ENCODE measurements at regions not wholly inside any gene's neighbourhood (a gene's known extent, or its start where the extent isn't known, plus 50 kb on each side); places are given as distances from the start of the nearest gene placed in this dataset.

DNA sequence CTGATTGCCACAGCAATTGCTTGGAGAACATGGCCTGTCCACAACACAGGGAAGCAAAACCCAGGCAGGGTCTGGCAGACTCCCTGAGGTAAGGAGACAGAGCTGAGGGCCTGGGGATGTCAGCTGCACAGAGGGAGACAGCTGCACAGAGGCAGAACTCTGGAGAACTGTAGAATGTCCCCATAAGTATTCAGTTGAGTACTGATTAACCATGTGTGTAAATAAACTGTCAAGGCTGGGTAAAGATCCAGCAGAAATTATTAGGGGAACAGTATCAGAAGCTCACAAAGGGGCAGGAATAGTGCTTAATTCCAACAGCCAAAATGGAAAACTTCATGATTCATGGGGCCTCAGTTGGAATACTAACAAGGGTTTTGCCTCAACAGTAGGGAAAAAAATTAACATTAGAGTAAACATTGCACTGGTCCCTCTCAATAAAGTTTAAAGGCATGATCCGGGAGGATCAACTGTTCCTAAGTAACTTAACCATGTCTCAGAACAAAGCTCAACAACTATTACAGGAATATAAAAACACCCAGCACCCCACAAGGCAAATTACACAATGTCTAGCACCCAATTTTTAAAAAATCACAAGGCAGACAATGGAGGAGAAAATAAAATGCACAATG is 201.3 kb upstream of the RASSF8 start:
- no peak for DNase-seq

GRCh38 chr12:25759752-25760151 is 198.7 kb upstream of the RASSF8 start:
- DNase-seq, result no peak

DNA sequence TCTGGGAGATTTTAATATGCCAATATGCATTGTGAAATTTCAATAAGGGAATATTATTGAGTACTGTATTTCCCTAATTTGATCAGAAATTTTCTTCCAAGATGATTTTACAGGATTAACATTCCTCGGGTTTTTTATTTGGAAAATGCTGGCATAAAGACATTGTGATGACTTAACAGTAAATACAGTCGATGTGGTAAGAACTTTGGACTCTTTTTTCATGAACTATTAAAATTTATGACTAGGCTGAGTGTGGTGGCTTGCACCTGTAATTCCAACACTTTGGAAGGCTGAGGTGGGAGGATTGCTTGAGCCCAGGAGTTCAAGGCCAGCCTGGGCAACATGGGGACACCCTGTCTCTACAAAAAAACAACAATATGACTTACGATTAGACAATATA is 197.1 kb upstream of the RASSF8 start:
- no peak for DNase-seq

GRCh38 chr12:25764409-25764808 is 194.1 kb upstream of the RASSF8 start:
- DNase-seq, result no peak

- no peak for DNase-seq
Observed at GRCh38 chr12:25764892-25765291, 193.6 kb upstream of the RASSF8 start.

GRCh38 chr12:25767606-25768005 is 190.9 kb upstream of the RASSF8 start:
- DNase-seq, result no peak

DNA sequence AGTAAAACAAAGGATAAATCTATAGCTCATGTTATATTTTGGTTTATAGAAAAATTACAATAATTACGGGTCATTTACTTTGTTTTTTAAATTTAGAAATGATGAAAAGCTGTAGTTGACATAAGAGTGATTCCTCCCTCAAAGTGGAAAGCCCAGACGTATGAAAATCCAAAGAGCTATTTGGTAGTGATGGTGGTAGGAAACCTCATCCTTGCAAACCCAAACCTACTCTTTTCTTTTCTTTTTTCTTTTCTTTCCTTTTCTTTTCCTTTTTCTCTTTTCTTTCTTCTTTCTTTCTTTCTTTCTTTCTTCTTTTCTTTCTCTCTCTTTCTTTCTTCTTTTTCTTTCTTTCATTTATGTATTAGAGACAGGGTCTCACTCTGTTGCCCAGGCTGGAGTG is 190.3 kb upstream of the RASSF8 start:
- DNase-seq, result no peak

DNA sequence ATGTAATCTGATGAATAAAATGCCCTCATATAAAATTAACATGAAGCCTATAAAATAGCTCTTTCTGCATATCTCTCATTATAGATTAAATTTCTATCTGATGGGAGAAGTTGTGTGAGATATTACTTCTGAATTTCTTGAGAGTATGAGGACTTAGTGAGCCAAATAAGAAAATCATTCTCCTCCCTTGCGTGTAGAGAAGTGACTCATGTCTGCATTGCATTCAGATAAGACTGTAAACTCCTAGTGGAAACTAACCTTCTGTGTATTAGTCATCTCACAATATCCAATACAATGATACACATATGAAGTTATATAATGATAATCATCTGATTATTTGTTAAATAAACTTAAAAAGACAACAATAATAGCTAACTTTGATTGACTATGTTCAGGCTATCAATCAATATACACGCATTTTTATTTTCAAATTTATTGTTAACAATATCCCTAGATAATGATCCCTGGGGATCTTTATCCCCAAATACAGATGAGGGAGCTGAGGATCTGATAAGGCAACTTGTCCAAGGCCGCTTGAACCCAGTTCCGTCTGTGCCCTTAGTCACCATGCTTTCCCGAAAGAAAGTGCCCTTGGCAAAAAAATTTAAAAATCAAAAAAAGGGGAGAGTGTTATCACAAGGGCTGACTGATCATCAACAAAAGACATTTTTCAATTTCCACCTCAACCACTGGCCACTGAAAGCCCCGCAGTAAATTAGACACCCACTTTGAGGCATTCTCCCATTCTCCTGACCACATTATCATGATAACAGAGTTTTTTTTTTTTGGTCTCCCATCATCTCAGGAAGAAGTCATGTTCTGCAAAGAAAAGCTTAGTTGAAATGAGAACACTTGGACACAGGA is 189.2 kb upstream of the RASSF8 start:
- DNase-seq, result no peak

- no peak for DNase-seq
Observed at GRCh38 chr12:25771041-25771440, 187.4 kb upstream of the RASSF8 start.

DNA sequence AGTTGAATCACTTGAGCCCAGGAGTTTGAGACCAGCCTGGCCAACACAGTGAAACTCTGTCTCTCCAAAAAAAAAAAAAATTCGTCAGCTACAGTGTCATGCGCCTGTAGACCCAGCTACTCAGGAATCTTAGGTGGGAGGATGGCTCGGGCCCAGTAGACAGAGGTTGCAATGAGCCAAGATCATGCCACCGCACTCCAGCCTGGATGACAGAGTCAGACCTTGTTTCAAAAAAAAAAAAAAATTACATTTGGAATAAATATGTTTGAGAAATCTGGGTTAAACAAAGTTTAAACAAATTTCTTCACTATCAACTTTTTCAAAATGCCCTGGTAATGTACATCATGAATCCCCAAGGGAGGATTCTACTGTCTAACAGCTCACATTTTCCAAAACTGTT is 187.0 kb upstream of the RASSF8 start:
- no peak for DNase-seq

- no peak for DNase-seq
Observed at GRCh38 chr12:25775968-25776367, 182.5 kb upstream of the RASSF8 start.

- no peak for DNase-seq
Observed at GRCh38 chr12:25780771-25781170, 177.7 kb upstream of the RASSF8 start.

GRCh38 chr12:25781232-25781631 is 177.2 kb upstream of the RASSF8 start:
- DNase-seq, result no peak

- DNase-seq, result no peak
Observed at GRCh38 chr12:25783566-25783965, 174.9 kb upstream of the RASSF8 start.

DNA sequence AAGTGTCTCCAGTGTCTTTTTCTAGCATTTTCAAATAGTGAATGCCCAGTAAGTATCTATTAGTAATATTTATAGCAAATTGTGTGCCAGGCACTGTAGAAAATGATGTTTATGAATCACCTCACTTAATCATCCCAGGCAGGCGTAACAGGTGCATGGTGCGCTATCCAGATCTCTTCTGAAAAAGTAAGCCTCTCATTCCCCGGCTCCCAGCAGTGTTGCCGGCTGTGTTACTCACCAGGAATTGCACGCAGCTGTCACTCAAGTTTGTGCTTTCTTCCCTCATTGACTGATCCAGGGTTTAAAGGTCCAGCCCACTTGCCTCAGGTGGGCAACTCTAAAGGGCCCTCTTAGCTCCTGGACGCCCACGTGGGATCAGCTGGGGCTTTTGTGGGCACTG is 173.8 kb upstream of the RASSF8 start:
- DNase-seq, result no peak

DNA sequence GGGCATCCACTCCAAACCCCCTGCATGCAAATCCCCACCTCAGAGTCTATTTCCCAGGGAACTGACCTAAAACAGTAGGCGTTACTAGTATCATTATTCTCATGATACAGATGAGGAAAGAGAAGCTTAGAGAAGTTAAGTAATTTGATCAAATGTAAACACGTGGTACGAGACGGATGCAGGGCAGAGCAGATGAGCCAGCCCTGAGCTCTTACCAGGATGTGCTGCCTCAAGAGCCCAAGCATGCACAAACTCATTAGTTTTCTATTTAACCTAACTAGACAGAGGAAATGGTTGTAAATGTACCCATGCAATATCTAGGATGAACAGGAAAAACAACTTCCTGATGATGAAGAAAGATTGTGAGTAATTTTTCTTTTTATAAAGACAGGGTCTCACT is 173.3 kb upstream of the RASSF8 start:
- DNase-seq, result no peak

- no peak for DNase-seq
Observed at GRCh38 chr12:25787701-25788100, 170.8 kb upstream of the RASSF8 start.

DNA sequence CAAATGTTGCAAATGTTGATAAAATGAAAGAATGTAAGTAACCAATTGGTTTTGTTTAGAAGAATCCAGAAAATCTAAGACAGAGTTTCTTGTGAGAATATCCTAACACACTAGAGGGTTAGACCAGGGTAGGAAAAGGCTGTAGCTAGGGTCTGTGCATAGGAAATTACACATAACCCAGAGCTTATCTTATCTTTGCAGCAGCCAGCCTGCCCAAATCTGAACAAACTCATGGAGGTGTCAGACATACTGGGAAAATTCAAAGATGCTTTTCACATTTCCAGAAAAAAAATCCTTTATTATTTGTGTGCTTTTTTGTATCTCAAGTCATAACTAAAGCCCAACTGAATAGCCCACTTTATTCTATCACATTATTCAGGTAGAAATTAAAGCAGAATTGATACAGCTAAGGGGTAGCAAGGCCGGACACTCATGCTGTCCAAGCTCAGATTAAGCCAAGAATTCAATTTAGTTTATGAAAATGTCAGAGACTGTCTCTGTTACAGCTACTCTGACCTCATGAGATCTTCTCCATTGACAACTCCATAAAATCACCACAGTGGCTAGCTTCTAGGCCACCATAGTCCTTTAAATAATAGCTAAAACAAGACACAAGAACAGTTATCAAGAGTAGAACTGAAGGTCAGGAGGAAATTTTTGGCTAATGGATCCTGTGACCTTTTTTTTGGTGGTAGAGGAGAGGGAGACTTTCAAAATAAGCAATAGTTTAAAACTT is 169.6 kb upstream of the RASSF8 start:
- no peak for DNase-seq

- DNase-seq, result no peak
Observed at GRCh38 chr12:25789541-25789944, 168.9 kb upstream of the RASSF8 start.

- DNase-seq, result no peak
Observed at GRCh38 chr12:25792031-25792430, 166.5 kb upstream of the RASSF8 start.

- no peak for DNase-seq
Observed at GRCh38 chr12:25793196-25793595, 165.3 kb upstream of the RASSF8 start.

DNA sequence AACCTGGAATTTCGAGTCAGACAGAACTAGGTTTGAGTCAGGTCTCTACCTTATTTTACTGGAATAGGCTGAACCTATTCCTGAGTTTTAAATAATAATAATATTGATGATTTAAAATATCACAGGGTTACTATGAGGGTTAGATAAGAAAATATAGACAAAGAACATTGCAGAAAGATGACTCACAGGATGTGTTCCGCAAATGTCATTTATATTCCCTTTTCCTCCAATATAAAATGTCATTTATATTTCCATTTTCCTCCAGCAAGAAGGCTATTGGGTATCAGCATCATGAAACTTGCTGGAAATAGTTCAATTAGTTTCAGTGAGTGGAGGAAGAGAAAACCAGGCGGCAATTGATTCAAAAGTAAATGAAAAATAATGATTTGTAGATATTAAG is 163.9 kb upstream of the RASSF8 start:
- DNase-seq, result no peak

- no peak for DNase-seq
Observed at GRCh38 chr12:25796523-25797000, 161.9 kb upstream of the RASSF8 start.

DNA sequence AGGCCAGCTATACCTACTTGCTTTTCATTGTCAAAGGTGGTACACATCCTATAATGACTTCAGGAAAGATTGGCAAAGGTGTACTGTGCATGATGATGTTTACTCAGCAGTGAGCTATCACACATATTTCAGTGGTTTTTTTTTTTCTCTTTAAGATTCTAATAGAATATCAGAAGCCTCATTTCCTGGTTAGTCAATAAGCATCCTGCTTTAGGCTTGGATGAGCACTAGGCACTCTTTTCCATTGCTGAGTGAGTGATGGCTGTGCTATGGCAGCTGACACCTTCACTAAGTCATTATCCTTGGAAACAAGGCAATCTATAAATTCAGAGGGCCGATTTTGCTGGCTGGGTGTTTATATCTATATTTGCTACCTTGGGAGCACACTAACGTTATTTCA is 161.1 kb upstream of the RASSF8 start:
- no peak for DNase-seq

Measured in activated CD4-positive, alpha-beta T cell treated with anti-CD3 and anti-CD28 coated beads for 48 hours (primary cell).